HG03571 (cell line): ENCODE measurements at regions not wholly inside any gene's neighbourhood (a gene's known extent, or its start where the extent isn't known, plus 50 kb on each side); places are given as distances from the start of the nearest gene placed in this dataset.
"Not testable (repeated sequence)": the region's sequence is repeated elsewhere in the genome, so short reads cannot be mapped to it uniquely, and the experiment has no call there.

ENCODE experiments used
- ATAC-seq: cut with Tn5 transposase; IDR thresholded peaks from one replicate; pipeline ENCODE4 v1.9.1; 2021; ENCODE audit not compliant: unreplicated experiment

DNA sequence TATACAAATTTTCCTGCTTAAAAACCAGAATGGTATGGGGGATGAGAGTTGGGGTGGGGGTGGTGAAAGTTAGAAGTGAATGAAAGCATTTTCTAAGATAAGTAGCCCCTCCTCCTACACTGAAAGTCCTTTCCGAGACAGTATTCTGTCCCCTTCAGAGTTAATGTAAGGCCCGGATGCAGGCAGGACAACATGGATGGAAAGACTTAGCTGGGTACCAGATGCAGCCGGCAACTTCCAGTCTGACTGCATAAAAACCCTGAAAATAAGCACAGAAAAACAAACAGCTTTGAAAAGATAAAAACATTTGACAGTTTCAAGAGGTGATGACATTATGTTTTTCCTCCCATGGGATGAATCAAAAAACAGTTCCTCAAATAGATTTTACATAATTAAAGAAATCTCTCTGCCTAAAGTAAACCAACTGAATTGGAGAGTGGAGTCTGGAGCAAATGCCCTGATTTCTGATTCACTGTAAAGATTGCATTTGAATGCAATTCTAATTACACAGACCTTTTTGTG, 196.3 kb downstream of the GPAT3 start:
- ATAC-seq: no peak

DNA sequence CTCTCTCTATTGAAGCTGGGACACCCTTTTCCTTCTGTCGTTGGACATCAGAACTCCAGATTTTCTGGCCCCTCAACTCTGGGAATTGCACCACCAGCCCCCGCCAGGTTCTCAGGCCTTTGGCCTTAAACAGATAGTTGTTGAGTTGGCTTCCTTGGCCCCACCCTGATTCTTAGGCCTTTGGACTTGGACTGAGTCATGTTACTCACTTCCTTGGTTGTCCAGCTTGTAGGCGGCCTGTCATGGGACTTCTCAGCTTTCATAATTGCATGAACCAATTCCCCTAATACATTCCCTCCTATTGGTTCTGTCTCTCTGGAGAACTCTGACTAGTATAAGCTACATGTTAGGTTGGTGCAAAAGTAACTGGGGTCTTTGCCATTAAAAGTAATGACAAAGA, 195.7 kb downstream of the GPAT3 start:
- ATAC-seq: no peak

DNA sequence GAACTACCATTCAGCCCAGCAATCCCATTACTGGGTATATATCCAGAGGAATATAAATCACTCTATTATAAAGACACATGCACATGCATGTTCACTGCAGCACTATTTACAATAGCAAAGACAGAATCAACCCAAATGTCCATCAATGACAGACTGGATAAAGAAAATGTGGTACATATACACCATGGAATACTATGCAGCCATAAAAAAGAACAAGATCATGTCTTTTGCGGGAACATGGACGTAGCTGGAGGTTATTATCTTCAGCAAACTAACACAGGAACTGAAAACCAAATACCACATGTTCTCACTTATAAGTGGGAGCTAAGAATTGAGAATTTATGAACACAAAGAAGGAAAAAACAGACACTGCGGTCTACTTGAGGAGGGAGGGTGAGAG, 195.1 kb downstream of the GPAT3 start:
- ATAC-seq: not testable (repeated sequence)

DNA sequence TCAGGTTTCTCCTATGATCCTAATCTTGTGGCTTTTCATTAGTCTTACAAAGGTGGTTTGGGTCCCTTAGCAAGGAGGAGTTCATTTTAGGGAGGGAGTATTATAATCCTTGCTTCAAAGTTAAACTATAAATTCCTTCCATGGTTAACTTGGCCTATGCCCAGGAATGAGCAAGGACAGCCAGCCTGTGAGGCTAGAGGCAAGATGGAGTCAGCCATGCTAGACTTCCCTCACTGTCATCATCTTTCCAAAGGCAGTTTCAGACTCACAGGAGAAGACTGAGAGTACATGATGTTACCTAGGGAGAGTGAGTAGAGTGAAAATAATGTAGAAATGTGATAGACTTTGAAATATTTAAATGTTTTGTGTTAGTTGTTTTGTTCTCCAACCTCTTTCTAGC, 192.3 kb downstream of the GPAT3 start:
- no peak for ATAC-seq

DNA sequence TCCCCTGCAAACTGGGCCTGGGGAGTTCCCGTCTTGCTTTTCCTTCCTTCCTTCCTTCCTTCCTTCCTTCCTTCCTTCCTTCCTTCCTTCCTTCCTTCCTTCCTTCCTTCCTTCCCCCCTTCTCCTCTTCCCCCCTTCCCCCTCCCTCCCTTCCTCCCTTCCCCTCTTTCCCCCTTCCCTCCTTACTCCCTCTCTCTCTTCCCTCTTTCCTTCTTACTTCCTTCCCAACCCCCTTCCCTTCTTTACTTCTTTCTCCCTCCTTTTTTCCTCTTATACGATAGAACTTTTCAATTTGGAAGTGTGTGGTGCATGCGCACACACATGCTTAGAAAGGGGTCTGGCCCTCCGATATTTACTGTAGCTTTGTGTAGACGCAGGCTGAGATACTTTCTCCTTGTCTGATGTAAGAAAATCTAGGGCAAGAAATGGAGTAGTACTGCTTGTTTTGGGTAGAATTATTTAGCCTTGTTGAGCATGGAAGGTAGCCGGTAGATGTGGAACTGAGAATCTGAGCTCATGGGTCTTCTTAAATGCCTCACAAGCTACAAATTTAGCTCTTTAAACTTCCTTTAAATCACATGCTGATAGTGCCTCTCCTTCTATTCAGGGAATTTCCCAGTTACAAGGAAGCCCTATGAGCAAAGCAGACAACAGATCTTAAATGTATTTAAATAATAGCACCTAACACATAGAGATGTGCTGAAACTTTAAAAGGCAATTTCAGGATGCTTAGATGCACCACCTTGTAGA, 189.6 kb downstream of the GPAT3 start:
- ATAC-seq: no peak

DNA sequence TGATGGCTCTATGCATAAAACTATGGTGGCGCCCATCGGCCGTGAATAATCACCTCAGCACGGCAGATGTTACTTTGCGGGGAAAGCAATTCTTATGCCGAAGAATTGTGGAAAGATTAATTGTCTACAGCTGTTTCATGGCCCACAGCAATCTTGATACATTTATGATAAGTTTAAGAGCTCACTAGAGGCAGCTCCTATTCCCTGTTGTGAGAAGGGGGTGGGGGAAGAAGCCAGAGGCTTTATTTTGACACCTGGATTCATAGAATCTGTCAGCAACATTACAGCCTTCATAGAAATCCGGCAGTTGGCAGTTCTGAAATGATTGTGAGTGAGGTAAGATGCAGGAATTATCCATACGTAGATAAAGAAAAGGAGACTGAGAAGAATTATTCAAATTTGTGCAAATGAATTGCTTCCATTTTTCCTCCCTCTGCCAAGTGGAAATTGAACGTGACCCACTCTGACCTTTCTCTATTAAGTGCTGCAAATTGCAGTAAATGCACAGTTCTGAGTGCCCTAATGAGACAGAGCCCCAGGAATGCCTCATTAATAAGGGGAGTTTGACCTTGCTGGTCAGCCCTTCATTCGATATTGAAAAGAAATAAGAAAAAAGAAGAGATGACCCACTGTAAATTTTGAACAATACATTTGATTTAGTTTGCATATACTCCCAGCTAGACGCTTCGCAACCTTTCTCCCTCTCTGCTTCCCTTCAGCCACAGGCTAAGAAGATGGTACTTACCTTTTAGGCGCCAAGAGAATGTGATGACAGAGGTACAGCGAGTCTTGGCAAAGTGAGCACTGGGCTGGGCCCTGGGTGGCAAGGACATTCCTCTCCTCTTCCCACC, 188.8 kb downstream of the GPAT3 start:
- ATAC-seq: no peak

DNA sequence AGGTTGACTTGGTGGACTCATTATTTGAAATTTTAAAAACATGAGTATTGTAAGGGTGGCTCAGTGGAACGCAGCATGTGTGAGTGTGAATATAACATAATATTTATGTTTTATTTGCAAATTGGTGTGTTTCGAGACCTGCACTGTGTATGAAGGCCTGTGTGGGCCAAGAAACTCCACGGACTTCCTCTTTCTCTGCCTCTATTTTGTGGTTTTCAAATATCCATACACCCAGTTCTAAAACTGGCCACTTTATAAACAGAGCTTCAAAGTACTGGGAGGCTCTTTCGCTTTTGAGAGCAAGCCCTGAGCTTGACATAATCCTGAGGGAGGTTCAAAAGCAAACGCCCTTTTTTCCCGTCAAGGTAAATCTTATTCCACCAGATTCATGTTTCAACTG, 187.7 kb downstream of the GPAT3 start:
- ATAC-seq: no peak

DNA sequence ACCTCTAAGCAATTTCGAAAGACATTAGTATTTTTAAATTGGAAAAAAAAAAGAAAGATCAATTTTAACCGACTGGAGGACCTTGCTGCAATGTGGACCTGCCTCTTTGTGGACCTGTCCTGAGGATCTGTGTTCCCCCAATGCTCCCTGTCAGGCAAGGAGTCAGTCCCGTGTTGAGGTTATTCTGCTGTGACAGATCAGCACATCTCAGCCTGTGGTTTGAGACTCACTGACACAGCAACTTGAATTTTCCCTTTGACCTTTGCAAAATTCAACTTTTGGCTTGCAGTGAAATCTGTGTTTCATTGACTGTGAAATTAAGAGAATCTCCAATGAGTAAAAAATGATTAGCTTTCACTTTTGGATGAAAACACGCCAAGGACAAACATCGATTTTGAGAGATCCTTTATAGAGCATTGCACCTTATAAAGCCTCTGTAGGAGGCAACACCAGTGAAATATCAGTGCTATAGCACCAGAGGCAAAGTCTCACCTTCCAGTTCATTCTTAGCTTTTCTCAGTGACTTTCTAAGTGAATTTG, 186.9 kb downstream of the GPAT3 start:
- no peak for ATAC-seq

DNA sequence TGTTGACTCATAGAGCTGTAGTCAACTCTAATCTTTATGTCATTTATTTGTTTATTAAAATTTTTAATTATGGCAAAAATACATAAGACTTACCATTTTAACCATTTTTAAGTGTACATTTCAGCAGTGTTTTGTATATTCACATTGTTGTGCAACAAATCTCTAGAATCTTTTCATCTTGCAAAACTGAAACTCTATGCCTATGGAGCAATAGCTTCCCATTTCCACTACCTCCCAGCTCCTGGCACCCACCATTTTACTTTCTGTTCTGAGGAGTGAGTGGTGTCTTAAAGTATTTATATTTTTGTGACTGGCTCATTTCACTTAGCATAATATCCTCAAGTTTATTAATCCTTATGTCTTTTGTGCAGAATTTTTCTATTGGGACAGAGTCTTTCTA, 181.0 kb downstream of the GPAT3 start:
- no peak for ATAC-seq

DNA sequence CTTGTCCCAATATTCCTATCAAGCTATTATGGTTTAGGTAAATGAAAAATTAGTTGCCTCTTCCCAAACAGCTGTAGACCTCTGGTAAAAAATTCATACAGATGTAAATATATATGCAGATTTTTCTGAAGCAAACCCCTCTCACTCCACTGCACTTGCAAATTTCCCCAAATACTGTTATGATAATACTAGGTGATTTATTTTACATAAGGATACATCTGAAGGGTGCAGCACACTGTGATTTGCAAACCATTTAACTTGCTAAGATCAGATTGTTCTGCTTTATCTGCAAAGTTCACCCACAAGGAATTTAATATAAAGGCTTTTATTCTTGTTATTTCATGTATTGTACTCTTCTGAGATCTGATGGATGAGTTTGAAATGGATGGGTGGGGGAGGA, 177.0 kb downstream of the GPAT3 start:
- no peak for ATAC-seq

DNA sequence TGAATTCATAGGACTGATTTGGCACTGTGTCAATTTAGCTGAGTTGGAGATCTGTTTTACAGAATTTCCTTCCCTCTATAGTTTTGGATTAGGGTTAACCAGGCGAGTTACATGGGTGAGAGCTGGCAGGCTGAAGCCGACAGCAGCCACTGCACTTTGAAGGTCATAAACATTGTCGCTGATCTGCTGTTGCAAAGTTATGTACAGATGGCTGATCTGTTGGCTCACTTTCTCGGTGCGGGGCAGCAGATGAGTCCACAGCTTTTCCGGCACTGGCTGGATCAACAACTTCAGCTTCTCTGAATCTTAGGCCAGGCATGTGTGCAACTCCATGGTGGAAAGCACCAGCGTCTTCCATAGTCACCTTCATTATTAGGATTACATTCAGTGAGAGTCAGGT, 173.7 kb downstream of the GPAT3 start:
- ATAC-seq: no peak

DNA sequence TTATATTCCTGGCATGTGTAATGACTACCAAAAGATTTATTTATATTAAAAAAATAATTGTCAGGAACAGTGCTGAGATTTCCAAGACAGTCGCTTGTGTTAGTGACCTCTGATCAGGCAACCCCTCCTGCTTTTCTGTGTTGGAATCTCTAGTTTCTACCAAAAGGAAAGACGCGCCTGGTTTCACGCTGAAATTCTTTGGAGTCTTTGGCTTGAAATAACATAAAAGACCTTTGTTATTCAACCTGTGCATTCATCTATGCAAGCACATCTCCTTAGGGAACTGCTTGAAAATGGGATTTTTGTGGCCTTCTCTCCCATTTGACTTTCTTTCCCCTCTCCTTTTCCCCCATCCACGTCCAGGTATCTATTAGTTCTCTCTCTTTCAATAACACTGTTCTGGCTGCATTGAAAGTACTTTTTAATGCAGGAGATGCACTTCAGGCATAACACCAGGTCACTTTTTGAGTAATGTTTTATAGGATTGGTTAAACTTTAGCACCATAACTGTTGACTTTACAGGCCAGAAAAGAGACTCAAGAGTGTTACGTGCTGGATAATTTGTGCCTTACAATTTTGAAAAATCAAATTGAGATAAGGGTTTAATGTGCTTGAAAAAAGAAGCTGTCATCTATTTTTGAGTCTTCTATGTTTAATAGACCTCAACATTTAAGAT, 172.7 kb downstream of the GPAT3 start:
- ATAC-seq: no peak

DNA sequence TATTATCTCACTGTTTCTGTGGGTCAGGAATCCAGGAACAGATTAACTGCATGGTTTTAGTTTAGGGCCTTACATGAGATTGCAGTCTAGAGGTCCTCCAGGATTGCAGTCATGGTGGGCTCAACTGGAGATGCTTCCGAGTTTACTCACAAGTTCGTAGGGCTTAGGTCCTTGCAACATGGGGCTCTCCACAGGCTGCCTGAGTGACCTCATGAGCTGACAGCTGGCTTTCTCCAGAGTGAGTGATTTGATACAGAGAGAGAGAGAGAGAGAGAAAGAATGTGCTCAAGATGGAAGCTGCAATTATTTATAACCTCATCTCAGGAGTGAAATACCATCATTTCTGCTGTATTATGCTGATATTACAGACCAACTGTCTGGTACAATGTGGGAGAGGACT, 168.9 kb downstream of the GPAT3 start:
- no peak for ATAC-seq

DNA sequence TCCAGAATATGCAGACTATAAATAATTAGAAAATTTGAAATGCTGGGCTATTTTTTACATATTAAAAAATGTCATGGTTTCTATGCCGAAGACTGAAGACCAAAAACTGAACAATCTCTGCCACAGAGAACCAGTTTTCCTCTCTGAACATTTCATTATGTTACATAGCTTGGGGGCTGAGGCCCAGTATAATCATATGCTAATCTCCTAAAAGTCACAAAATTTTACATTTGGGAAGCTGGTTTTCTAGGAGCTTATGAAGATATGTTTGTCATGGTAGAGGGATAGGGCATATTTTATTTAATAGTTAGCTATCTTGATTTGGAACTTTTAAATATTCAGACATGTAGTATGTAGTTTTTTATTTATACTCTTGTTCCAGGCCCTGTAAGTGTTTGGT, 167.8 kb downstream of the GPAT3 start:
- ATAC-seq: no peak

DNA sequence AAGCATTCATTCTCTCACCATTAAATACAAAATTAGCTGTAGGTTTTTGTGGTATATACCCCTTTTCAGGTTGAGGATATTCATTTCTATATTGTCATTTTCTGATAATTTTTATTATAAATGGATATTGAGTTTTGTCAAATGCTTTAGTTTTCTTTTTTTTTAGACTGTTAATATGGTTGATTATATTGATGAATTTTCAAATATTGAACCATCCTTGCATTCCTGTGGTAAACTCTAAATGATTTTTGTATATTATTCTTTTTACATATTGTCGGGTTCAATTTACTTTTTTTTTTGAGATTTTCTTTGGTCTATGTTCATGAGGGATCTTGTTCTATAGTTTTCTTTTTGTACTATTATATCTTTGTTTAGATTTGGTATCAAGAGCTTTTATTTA, 165.1 kb downstream of the GPAT3 start:
- ATAC-seq: no peak

DNA sequence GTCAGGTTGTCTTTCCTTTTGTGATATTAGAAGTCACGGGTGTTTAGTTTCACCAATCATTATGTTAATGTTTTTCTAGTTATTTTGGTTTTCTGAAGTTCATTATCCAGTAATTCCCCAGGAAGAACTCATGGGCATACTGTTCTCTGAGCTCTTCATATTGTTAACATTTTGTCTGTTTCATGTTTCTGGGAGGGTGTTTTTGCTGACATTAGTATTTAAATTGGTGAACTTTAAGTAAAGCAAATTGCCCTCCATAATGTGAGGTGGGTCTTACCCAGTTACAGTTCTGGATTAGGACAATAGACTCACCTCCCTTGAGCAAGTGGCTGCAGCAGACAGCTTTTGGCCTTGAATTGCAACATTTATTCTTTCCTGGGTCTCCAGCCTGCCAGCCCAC, 163.4 kb downstream of the GPAT3 start:
- ATAC-seq: no peak

DNA sequence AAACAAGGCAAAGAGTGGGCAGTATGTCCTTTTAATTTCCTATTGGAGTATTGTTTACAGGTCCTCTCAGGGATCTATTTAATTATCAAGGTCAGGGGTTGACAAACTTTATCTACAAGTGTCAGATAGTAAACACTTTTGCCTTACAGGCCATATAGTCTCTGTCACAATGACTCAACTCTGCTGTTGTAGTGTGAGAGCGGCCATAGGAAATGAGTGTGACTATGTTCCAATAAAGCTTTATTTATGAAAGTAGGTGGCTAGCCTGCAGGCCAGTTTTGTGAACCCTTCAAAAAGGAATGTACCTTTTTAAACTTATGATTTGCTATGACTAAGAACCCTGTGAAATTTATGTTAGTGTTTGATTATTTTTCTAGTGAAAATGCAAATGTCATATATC, 156.1 kb downstream of the GPAT3 start:
- ATAC-seq: no peak

DNA sequence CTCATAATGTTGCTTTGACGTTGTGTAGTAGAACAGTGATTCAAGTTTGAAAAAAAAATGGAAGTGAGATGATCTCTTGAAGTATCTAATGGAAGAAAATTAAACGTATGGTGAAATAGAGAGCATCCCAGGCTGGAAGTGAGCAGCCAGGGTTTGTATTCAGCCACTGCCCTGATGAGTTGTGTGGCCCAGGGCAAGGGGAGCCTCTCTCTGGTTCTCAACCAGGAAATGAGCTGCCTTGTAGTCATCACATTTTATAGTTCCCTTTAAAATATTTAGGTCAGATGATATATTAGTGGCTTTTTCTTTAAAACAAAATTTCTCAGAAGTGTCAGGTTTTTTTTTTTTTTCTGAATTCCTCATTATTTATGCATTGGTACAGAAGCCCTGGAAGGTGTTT, 150.3 kb downstream of the GPAT3 start:
- ATAC-seq: no peak

DNA sequence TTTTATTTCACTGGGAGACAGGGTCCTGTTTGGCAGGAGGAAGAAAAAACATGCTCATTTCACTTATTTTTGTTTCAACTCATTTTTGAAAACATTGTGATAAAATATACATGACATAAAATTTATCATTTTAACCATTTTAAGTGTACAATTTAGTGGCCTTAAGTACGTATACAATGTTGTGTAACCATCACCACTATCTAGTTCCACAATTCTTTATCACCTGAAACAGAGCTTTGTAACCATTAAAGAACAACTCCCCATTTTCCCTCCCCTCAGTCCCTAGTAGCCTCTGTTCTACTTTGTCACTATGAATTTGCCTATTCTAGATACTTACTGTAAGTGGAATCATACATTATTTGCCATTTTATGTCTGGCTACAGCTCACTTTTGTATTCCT, 143.8 kb downstream of the GPAT3 start:
- no peak for ATAC-seq

DNA sequence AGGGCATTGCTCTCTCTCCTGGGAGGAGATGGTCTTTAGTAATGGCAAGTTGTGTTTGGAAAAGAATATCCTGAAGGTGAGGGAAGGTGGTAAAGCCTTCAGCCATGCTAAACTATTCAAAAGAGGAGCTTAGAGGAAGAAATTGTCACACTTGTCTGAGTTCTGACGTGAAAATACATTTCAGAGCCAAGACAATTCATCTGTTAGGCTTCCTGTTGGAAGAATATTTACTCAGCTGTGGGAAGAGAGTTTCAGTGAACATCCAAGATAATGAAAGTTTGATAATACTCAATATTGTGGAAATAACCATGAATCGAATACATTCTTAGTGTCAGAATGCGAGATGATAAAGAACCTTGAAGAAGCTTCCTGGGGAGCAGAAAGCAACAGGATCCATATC, 143.3 kb downstream of the GPAT3 start:
- ATAC-seq: no peak

DNA sequence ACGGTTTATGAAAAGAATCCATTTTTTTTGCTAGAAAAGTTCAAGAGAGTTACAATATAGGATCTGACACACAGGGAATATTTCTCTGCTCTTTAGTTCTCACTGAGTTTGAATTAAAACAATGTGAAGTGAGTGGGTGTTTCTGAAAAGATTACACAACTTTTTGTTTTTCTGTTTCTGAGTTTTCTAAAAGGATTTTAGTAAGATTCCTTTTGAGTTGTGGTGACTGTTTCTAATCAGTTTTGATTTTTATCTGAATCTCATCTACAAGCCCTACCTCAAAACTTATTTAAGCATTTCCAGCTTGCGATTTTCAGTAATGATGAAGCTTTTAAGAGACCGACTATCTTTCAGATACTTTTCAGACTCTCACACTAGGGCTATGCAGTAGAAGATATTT, 141.7 kb downstream of the GPAT3 start:
- no peak for ATAC-seq
